ENCODE measurements at regions not wholly inside any gene's neighbourhood (a gene's known extent, or its start where the extent isn't known, plus 50 kb on each side); places are given as distances from the start of the nearest gene placed in this dataset.
A peak's percentile ranks its signal among the peaks of the same experiment; 100 is the strongest.

- Mint-ChIP-seq H3K9me3 (no peaks in the 10 kb centered on the region), H3K4me1 (no peaks in the 10 kb centered on the region), H3K4me3 (no peak overlapping the region), H3K27me3 (ENCODE audit: low read depth in 2 of 2) (peaks cover 18 to 30% of the 10 kb centered on the region in 2 donors), H3K36me3 (no peaks in the 10 kb centered on the region), H3K27ac (no peak overlapping the region)
- intact Hi-C loops (cut with micrococcal nuclease): no loop called here
- TF ChIP-seq CTCF (IDR thresholded peaks at IDR 0.05): no peak
- no peak overlapping the region for H3K27ac ChIP-seq (ENCODE audit: low read length)
- H3K36me3 ChIP-seq (ENCODE audit: control insufficient read depth, insufficient read depth, low read length): no peaks in the 10 kb centered on the region
- DNase-seq (no peak), ATAC-seq (no peak)
- 80% methylated on average over 12 of the region's 12 CpGs for WGBS (ENCODE audit: insufficient coverage)
- no peaks in the 10 kb centered on the region for H3K27me3 ChIP-seq (ENCODE audit: control insufficient read depth, insufficient read depth, low read length)
- H3K4me3 ChIP-seq (ENCODE audit: low read length): no peak overlapping the region
- no peaks in the 10 kb centered on the region for H3K9me3 ChIP-seq (ENCODE audit: control insufficient read depth, insufficient read depth, low read length)
- no peaks in the 10 kb centered on the region for H3K4me1 ChIP-seq (ENCODE audit: control insufficient read depth, insufficient read depth, low read length)
Observed at GRCh38 chr7:28347475-28348318, 64.6 kb upstream of the CREB5 start.

- ATAC-seq (no peak), DNase-seq (no peak)
- Mint-ChIP-seq H3K27ac (no peak overlapping the region), H3K9me3 (no peaks in the 10 kb centered on the region), H3K4me3 (no peak overlapping the region), H3K4me1 (no peaks in the 10 kb centered on the region), H3K27me3 (ENCODE audit: low read depth in 2 of 2) (peaks cover 23 to 25% of the 10 kb centered on the region in 2 donors), H3K36me3 (no peaks in the 10 kb centered on the region)
- H3K36me3 ChIP-seq (ENCODE audit: control insufficient read depth, insufficient read depth, low read length): no peaks in the 10 kb centered on the region
- H3K27ac ChIP-seq (ENCODE audit: low read length): no peak overlapping the region
- no peak overlapping the region for H3K4me3 ChIP-seq (ENCODE audit: low read length)
- H3K4me1 ChIP-seq (ENCODE audit: control insufficient read depth, insufficient read depth, low read length): no peaks in the 10 kb centered on the region
- no peak for TF ChIP-seq CTCF (IDR thresholded peaks at IDR 0.05)
- no peaks in the 10 kb centered on the region for H3K27me3 ChIP-seq (ENCODE audit: control insufficient read depth, insufficient read depth, low read length)
- no peaks in the 10 kb centered on the region for H3K9me3 ChIP-seq (ENCODE audit: control insufficient read depth, insufficient read depth, low read length)
- intact Hi-C loops (cut with micrococcal nuclease): no loop called here
- 85% methylated on average over 5 of the region's 5 CpGs for WGBS (ENCODE audit: insufficient coverage)
Observed at GRCh38 chr7:28348636-28349035, 63.7 kb upstream of the CREB5 start.

DNA sequence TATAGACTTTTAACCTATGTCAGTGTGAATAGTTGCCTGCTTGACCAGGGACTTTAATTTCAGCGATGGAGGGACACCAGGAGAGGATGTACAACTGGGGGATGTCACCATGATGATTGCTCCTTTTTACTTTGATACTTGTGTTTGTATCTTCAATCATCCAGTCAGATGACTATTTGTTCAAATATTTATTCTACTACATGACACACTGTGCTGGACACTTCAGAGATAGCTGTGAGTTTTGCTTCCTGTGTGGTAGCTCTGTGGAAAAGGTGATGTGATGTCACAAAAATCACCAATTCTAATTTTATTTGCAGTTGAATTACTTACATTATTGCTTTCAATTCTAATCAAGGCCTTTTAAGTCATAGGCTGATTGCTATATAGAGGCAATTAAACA lies 62.7 kb upstream of the CREB5 start:
- DNase-seq: no peak
- Histone ChIP-seq H3K36me3 (ENCODE audit: control insufficient read depth, insufficient read depth, low read length) (no peaks in the 10 kb centered on the region), H3K4me3 (ENCODE audit: low read length) (no peak overlapping the region), H3K9me3 (ENCODE audit: control insufficient read depth, insufficient read depth, low read length) (no peaks in the 10 kb centered on the region), H3K27me3 (ENCODE audit: control insufficient read depth, insufficient read depth, low read length) (no peaks in the 10 kb centered on the region), H3K4me1 (ENCODE audit: control insufficient read depth, insufficient read depth, low read length) (no peaks in the 10 kb centered on the region), H3K27ac (ENCODE audit: low read length) (no peak overlapping the region)
- 100% methylated on average over 1 of the region's 1 CpG for WGBS (ENCODE audit: insufficient coverage)
- Mint-ChIP-seq H3K27ac (no peak overlapping the region), H3K27me3 (ENCODE audit: low read depth in 2 of 2) (peaks cover 15 to 18% of the 10 kb centered on the region in 2 donors), H3K9me3 (no peaks in the 10 kb centered on the region), H3K4me1 (no peaks in the 10 kb centered on the region), H3K4me3 (no peak overlapping the region), H3K36me3 (no peaks in the 10 kb centered on the region)
- intact Hi-C loops (cut with micrococcal nuclease): no loop called here
- peak in 2 of 3 donors; percentile 18 to 29 for ATAC-seq
- TF ChIP-seq CTCF (IDR thresholded peaks at IDR 0.05): no peak

DNA sequence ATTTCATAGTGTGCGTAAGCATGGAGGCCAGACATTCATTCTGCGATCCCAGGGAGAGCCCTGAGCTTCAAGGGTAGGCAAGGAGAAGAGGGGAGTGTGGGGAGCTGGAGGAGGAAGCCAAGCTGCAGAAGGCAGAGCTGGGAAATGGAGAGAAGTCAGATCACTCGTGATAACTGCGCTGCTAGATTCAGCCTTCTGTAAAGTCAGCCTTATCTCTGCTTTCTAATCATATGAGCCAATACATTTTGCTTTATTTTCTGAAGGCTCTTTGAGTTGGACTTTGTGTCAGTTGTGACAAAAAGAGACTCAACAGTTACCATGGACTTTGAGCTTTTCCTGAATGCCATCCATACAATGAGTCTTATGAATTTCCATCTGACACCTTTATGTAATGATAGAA lies 61.7 kb upstream of the CREB5 start:
- WGBS (ENCODE audit: insufficient coverage): 92% methylated on average over 4 of the region's 4 CpGs
- no peak for TF ChIP-seq CTCF (IDR thresholded peaks at IDR 0.05)

More for the DNA sequence above, 61.7 kb upstream of the CREB5 start:
- Mint-ChIP-seq H3K9me3 (no peaks in the 10 kb centered on the region), H3K4me1 (no peaks in the 10 kb centered on the region), H3K4me3 (no peak overlapping the region), H3K27ac (no peak overlapping the region), H3K36me3 (no peaks in the 10 kb centered on the region), H3K27me3 (ENCODE audit: low read depth in 2 of 2) (peaks cover 12 to 17% of the 10 kb centered on the region in 2 donors)
- H3K9me3 ChIP-seq (ENCODE audit: control insufficient read depth, insufficient read depth, low read length): no peaks in the 10 kb centered on the region
- H3K27me3 ChIP-seq (ENCODE audit: control insufficient read depth, insufficient read depth, low read length): no peaks in the 10 kb centered on the region
- DNase-seq (no peak), ATAC-seq (no peak)
- H3K27ac ChIP-seq (ENCODE audit: low read length): no peak overlapping the region
- H3K4me3 ChIP-seq (ENCODE audit: low read length): no peak overlapping the region
- no peaks in the 10 kb centered on the region for H3K4me1 ChIP-seq (ENCODE audit: control insufficient read depth, insufficient read depth, low read length)
- H3K36me3 ChIP-seq (ENCODE audit: control insufficient read depth, insufficient read depth, low read length): no peaks in the 10 kb centered on the region
- intact Hi-C loops (cut with micrococcal nuclease): no loop called here

Data from natural killer cell (primary cell).